ENCODE measurements at regions not wholly inside any gene's neighbourhood (a gene's known extent, or its start where the extent isn't known, plus 50 kb on each side); places are given as distances from the start of the nearest gene placed in this dataset.
"Not testable (repeated sequence)": the region's sequence is repeated elsewhere in the genome, so short reads cannot be mapped to it uniquely, and the experiment has no call there.

- not testable (repeated sequence) for TF ChIP-seq EZH2 (IDR thresholded peaks at IDR 0.05; ENCODE audit: borderline replicate concordance, low read depth, low read length, severe bottlenecking); CTCF (IDR thresholded peaks at IDR 0.05; ENCODE audit: extremely low read depth in 1 of 2, insufficient read depth in 1 of 2, low read depth in 1 of 2, low read length in 2 of 2); POLR2AphosphoS5 (IDR thresholded peaks at IDR 0.05; ENCODE audit: insufficient read depth, low read depth, low read length); POLR2A (IDR thresholded peaks at IDR 0.05; ENCODE audit: low read depth, low read length)
Observed at GRCh38 chr9:61418174-61418573, 228.3 kb downstream of the SPATA31A7 start.
